ENCODE measurements at regions not wholly inside any gene's neighbourhood (a gene's known extent, or its start where the extent isn't known, plus 50 kb on each side); places are given as distances from the start of the nearest gene placed in this dataset.

GRCh38 chr9:134260801-134261200 is 65.5 kb upstream of the RXRA start:
- Histone ChIP-seq H3K4me3 (ENCODE audit: low read length) (no peak overlapping the region), H3K9me3 (ENCODE audit: control insufficient read depth, insufficient read depth, low read length) (no peaks in the 10 kb centered on the region), H3K4me2 (ENCODE audit: low read length) (no peak overlapping the region), H3K36me3 (ENCODE audit: control insufficient read depth, low read length) (no peaks in the 10 kb centered on the region), H3K4me1 (ENCODE audit: control insufficient read depth, low read length) (no peaks in the 10 kb centered on the region), H3F3A (ENCODE audit: control insufficient read depth, insufficient read depth) (no peaks in the 10 kb centered on the region), H3K27me3 (ENCODE audit: control insufficient read depth, low read length) (no peaks in the 10 kb centered on the region), H3K79me2 (ENCODE audit: control insufficient read depth, low read length) (no peaks in the 10 kb centered on the region), H3K27ac (ENCODE audit: low read depth, low read length) (no peak overlapping the region), H3K9me2 (replicated peaks; ENCODE audit: control insufficient read depth, low read length) (no peaks in the 10 kb centered on the region), H4K20me1 (ENCODE audit: control insufficient read depth, insufficient read depth, low read depth, low read length) (no peaks in the 10 kb centered on the region)
- no peak for TF ChIP-seq EZH2phosphoT487 (IDR thresholded peaks at IDR 0.05; ENCODE audit: borderline replicate concordance, low read length)
- no peak for TF ChIP-seq CTCF (IDR thresholded peaks at IDR 0.05; ENCODE audit: low read depth, low read length, poor library complexity, severe bottlenecking)

- H3K4me1 ChIP-seq (ENCODE audit: control insufficient read depth, low read length), result no peaks in the 10 kb centered on the region
- no peaks in the 10 kb centered on the region for H3K27me3 ChIP-seq (ENCODE audit: control insufficient read depth, low read length)
Observed at GRCh38 chr9:134262035-134262434, 64.2 kb upstream of the RXRA start.

GRCh38 chr9:134263596-134263995 is 62.7 kb upstream of the RXRA start:
- H3K36me3 ChIP-seq (ENCODE audit: control insufficient read depth, low read length), result no peaks in the 10 kb centered on the region
- H4K20me1 ChIP-seq (ENCODE audit: control insufficient read depth, insufficient read depth, low read depth, low read length), result no peaks in the 10 kb centered on the region
- H3K27me3 ChIP-seq (ENCODE audit: control insufficient read depth, low read length), result no peaks in the 10 kb centered on the region
- no peak overlapping the region for H3K4me2 ChIP-seq (ENCODE audit: low read length)
- H3F3A ChIP-seq (ENCODE audit: control insufficient read depth, insufficient read depth), result no peaks in the 10 kb centered on the region
- no peaks in the 10 kb centered on the region for H3K9me2 ChIP-seq (replicated peaks; ENCODE audit: control insufficient read depth, low read length)
- no peaks in the 10 kb centered on the region for H3K9me3 ChIP-seq (ENCODE audit: control insufficient read depth, insufficient read depth, low read length)
- no peak overlapping the region for H3K27ac ChIP-seq (ENCODE audit: low read depth, low read length)
- no peak overlapping the region for H3K4me3 ChIP-seq (ENCODE audit: low read length)
- H3K4me1 ChIP-seq (ENCODE audit: control insufficient read depth, low read length), result no peaks in the 10 kb centered on the region
- TF ChIP-seq CTCF (IDR thresholded peaks at IDR 0.05; ENCODE audit: low read depth, low read length, poor library complexity, severe bottlenecking) (no peak), EZH2phosphoT487 (IDR thresholded peaks at IDR 0.05; ENCODE audit: borderline replicate concordance, low read length) (no peak)
- H3K79me2 ChIP-seq (ENCODE audit: control insufficient read depth, low read length), result no peaks in the 10 kb centered on the region

More at GRCh38 chr9:134262035-134262434, 64.2 kb upstream of the RXRA start:
- Histone ChIP-seq H3K36me3 (ENCODE audit: control insufficient read depth, low read length) (no peaks in the 10 kb centered on the region), H3K79me2 (ENCODE audit: control insufficient read depth, low read length) (no peaks in the 10 kb centered on the region), H3K9me3 (ENCODE audit: control insufficient read depth, insufficient read depth, low read length) (no peaks in the 10 kb centered on the region), H4K20me1 (ENCODE audit: control insufficient read depth, insufficient read depth, low read depth, low read length) (no peaks in the 10 kb centered on the region), H3K4me3 (ENCODE audit: low read length) (no peak overlapping the region), H3K4me2 (ENCODE audit: low read length) (no peak overlapping the region), H3K9me2 (replicated peaks; ENCODE audit: control insufficient read depth, low read length) (no peaks in the 10 kb centered on the region), H3K27ac (ENCODE audit: low read depth, low read length) (no peak overlapping the region), H3F3A (ENCODE audit: control insufficient read depth, insufficient read depth) (no peaks in the 10 kb centered on the region)
- no peak for TF ChIP-seq EZH2phosphoT487 (IDR thresholded peaks at IDR 0.05; ENCODE audit: borderline replicate concordance, low read length)
- no peak for TF ChIP-seq CTCF (IDR thresholded peaks at IDR 0.05; ENCODE audit: low read depth, low read length, poor library complexity, severe bottlenecking)

GRCh38 chr9:134264169-134264568 is 62.1 kb upstream of the RXRA start:
- TF ChIP-seq EZH2phosphoT487 (IDR thresholded peaks at IDR 0.05; ENCODE audit: borderline replicate concordance, low read length) (no peak), CTCF (IDR thresholded peaks at IDR 0.05; ENCODE audit: low read depth, low read length, poor library complexity, severe bottlenecking) (no peak)
- H3K27ac ChIP-seq (ENCODE audit: low read depth, low read length), result no peak overlapping the region
- no peaks in the 10 kb centered on the region for H3K9me3 ChIP-seq (ENCODE audit: control insufficient read depth, insufficient read depth, low read length)
- no peaks in the 10 kb centered on the region for H3K79me2 ChIP-seq (ENCODE audit: control insufficient read depth, low read length)
- no peaks in the 10 kb centered on the region for H3K9me2 ChIP-seq (replicated peaks; ENCODE audit: control insufficient read depth, low read length)
- no peaks in the 10 kb centered on the region for H3K4me1 ChIP-seq (ENCODE audit: control insufficient read depth, low read length)
- H4K20me1 ChIP-seq (ENCODE audit: control insufficient read depth, insufficient read depth, low read depth, low read length), result no peaks in the 10 kb centered on the region
- H3K4me2 ChIP-seq (ENCODE audit: low read length), result no peak overlapping the region
- no peaks in the 10 kb centered on the region for H3K27me3 ChIP-seq (ENCODE audit: control insufficient read depth, low read length)
- H3K4me3 ChIP-seq (ENCODE audit: low read length), result no peak overlapping the region
- no peaks in the 10 kb centered on the region for H3F3A ChIP-seq (ENCODE audit: control insufficient read depth, insufficient read depth)
- no peaks in the 10 kb centered on the region for H3K36me3 ChIP-seq (ENCODE audit: control insufficient read depth, low read length)

Measured in DOHH2 (cell line).